ENCODE measurements at regions not wholly inside any gene's neighbourhood (a gene's known extent, or its start where the extent isn't known, plus 50 kb on each side); places are given as distances from the start of the nearest gene placed in this dataset.

DNA sequence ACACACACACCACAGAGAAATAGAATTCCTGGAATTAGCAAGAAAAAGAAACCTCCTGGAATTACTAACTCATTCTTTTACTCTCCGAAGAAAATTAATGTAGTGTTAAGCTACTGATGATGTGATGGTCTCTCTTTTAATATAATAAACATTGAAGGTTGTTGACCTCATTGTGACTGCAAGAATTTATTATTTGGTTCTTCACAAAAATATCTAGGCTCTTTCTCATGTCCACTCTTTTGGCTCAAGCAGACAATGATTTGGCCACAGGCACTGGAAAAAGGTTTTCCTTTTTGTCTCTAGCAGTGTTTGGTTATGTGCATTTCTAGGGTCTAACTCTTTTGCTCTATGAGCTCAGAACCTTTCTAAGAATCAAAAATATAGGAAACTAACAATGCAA is 811.9 kb downstream of the TENT5A start:
- TF ChIP-seq POLR2A (IDR thresholded peaks at IDR 0.05) = no peak
- TF ChIP-seq, protein P1, sequence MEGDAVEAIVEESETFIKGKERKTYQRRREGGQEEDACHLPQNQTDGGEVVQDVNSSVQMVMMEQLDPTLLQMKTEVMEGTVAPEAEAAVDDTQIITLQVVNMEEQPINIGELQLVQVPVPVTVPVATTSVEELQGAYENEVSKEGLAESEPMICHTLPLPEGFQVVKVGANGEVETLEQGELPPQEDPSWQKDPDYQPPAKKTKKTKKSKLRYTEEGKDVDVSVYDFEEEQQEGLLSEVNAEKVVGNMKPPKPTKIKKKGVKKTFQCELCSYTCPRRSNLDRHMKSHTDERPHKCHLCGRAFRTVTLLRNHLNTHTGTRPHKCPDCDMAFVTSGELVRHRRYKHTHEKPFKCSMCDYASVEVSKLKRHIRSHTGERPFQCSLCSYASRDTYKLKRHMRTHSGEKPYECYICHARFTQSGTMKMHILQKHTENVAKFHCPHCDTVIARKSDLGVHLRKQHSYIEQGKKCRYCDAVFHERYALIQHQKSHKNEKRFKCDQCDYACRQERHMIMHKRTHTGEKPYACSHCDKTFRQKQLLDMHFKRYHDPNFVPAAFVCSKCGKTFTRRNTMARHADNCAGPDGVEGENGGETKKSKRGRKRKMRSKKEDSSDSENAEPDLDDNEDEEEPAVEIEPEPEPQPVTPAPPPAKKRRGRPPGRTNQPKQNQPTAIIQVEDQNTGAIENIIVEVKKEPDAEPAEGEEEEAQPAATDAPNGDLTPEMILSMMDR (IDR thresholded peaks at IDR 0.05 in 4 of 5, conservative IDR thresholded peaks at IDR 0.05 in 1 of 5) = no peak

Measured in gastrocnemius medialis (tissue), 4 donors.